K562 (cell line): ENCODE measurements at regions not wholly inside any gene's neighbourhood (a gene's known extent, or its start where the extent isn't known, plus 50 kb on each side); places are given as distances from the start of the nearest gene placed in this dataset.
A peak's percentile ranks its signal among the peaks of the same experiment; 100 is the strongest.

Experiments used
- CBFA2T2 ChIP-seq: fragments of 450-650 bp; conservative IDR thresholded peaks from 2 replicates; pipeline ENCODE4 v1.6.1; 2017; ENCODE audit warnings: mild to moderate bottlenecking
- CHD1 ChIP-seq: fragments of 200-600 bp; sonication (generic); IDR thresholded peaks from one replicate; pipeline ENCODE4 v1.6.1; 2012; ENCODE audit warnings: mild to moderate bottlenecking, moderate library complexity, low read length, inconsistent platforms
- MEIS2 ChIP-seq: fragments of 450-650 bp; IDR thresholded peaks from 2 replicates; pipeline ENCODE4 v1.6.1; 2014; ENCODE audit warnings: mild to moderate bottlenecking; ENCODE audit not compliant: partially characterized antibody
- NR2F6 ChIP-seq: fragments of 450-650 bp; formaldehyde crosslinking; IDR thresholded peaks from 2 replicates; pipeline ENCODE4 v1.4.0; 2020; ENCODE audit warnings: mild to moderate bottlenecking
- NRF1 ChIP-seq, 2 experiments: fragments of 450-650 bp; IDR thresholded peaks in 1 of 2; conservative IDR thresholded peaks in 1 of 2; 2 replicates each; pipeline ENCODE4 v1.6.1; 2014; ENCODE audit warnings: mild to moderate bottlenecking in 2 of 2
- RCOR1 ChIP-seq, 2 experiments: IDR thresholded peaks; 2 replicates each; pipeline ENCODE4 v1.6.1; 2012; ENCODE audit warnings: low read depth in 2 of 2, low read length in 2 of 2, borderline replicate concordance in 1 of 2, improper control_type of control experiment in 1 of 2
- TFAM ChIP-seq: fragments of 250-450 bp; sonication (Bioruptor Pico); conservative IDR thresholded peaks from 2 replicates; pipeline ENCODE4 v1.5.0; 2021; ENCODE audit warnings: mild to moderate bottlenecking, moderate library complexity
- ZKSCAN1 ChIP-seq: fragments of 150-350 bp; IDR thresholded peaks from 2 replicates; pipeline ENCODE4 v1.6.1; 2016; ENCODE audit warnings: low read depth, low read length
- ZNF3 ChIP-seq: fragments of 250-450 bp; sonication (Bioruptor Pico); IDR thresholded peaks from 2 replicates; pipeline ENCODE4 v1.5.0; 2021; ENCODE audit warnings: mild to moderate bottlenecking, moderate library complexity
- ZNF507 ChIP-seq: conservative IDR thresholded peaks from 2 replicates; pipeline ENCODE4 v1.6.1; 2017; ENCODE audit warnings: missing genetic modification characterization, missing compliant biosample characterization
- TF ChIP-seq, protein P1 (sequence below): sonication (generic); formaldehyde crosslinking; IDR thresholded peaks from 2 replicates; pipeline ENCODE4 v1.8.1; 2022; ENCODE audit warnings: missing genetic modification reagents
- TF ChIP-seq, protein P2 (sequence below): fragments of 450-650 bp; IDR thresholded peaks from 2 replicates; pipeline ENCODE4 v1.6.1; 2016
- TF ChIP-seq, protein P3 (sequence below): fragments of 250-450 bp; sonication (Bioruptor Pico); IDR thresholded peaks from 2 replicates; pipeline ENCODE4 v1.5.0; 2020; ENCODE audit warnings: mild to moderate bottlenecking
- TF ChIP-seq, protein P4 (sequence below), 2 experiments: IDR thresholded peaks in 1 of 2; conservative IDR thresholded peaks in 1 of 2; 2 replicates each; pipeline ENCODE4 v1.6.1; 2016; ENCODE audit warnings: low read depth in 2 of 2, mild to moderate bottlenecking in 1 of 2, missing compliant biosample characterization in 1 of 2, missing genetic modification characterization in 1 of 2, moderate library complexity in 1 of 2
- TF ChIP-seq, protein P5 (sequence below): fragments of 450-650 bp; IDR thresholded peaks from one replicate; pipeline ENCODE4 v1.6.1; 2018; ENCODE audit warnings: mild to moderate bottlenecking, moderate library complexity; ENCODE audit not compliant: partially characterized antibody
- TF ChIP-seq, protein P6 (sequence below): fragments of 250-450 bp; sonication (Bioruptor Pico); IDR thresholded peaks from 2 replicates; pipeline ENCODE4 v1.9.0; 2021; ENCODE audit warnings: mild to moderate bottlenecking, inconsistent platforms

DNA sequence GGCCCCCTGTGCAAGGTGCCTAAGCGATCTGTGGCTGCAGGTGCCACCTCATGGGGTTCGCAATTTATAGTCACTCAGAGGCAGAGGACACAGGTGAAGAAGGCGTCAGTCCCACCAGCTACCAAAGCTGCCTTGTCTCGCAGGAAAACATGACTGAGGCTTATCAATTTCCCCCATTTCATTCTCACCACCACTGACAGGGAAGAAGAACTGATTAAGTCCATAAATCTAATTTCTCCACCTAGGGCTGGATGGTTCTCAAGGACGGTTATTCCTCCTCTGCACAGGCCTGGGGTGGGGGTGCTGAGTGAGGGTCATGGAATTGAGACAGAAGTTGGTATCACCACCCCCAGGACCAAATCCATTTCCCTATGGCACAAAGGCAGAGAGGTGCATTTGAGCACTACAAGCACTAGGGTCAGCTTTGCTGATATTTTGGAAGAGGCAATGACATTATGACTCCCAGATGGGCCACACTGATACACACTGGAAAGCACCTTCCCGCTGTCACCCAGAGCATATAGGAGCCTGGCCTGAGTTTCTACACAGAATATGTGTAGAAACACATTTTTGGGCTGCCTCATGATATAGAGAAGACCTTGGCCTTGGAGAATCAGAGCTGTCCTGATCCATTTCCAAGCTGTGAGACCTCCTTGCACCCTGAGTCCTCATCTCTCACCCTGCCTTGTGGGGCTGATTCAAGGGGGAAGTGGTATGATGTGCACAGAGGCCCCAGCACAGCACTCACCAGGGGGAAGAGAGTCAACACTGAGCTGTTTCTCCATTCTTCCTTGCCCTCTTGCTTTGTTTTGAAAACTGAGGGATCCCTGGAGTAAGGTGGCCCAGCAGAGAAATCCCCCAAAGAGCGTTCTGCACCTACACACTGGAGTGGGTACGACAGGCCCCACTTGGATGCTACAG is 59.4 kb downstream of the PITPNM2 start (continued):
- TF ChIP-seq, protein P1, sequence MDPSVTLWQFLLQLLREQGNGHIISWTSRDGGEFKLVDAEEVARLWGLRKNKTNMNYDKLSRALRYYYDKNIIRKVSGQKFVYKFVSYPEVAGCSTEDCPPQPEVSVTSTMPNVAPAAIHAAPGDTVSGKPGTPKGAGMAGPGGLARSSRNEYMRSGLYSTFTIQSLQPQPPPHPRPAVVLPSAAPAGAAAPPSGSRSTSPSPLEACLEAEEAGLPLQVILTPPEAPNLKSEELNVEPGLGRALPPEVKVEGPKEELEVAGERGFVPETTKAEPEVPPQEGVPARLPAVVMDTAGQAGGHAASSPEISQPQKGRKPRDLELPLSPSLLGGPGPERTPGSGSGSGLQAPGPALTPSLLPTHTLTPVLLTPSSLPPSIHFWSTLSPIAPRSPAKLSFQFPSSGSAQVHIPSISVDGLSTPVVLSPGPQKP (CRISPR knock-in tag), result no peak
- TF ChIP-seq ZNF3 (CRISPR knock-in tag), result no peak
- TF ChIP-seq, protein P2, sequence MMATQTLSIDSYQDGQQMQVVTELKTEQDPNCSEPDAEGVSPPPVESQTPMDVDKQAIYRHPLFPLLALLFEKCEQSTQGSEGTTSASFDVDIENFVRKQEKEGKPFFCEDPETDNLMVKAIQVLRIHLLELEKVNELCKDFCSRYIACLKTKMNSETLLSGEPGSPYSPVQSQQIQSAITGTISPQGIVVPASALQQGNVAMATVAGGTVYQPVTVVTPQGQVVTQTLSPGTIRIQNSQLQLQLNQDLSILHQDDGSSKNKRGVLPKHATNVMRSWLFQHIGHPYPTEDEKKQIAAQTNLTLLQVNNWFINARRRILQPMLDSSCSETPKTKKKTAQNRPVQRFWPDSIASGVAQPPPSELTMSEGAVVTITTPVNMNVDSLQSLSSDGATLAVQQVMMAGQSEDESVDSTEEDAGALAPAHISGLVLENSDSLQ, result peak; percentile 48; the same call in 1 of the 2 replicates
- TF ChIP-seq TFAM (CRISPR knock-in tag), result no peak
- TF ChIP-seq, protein P3, sequence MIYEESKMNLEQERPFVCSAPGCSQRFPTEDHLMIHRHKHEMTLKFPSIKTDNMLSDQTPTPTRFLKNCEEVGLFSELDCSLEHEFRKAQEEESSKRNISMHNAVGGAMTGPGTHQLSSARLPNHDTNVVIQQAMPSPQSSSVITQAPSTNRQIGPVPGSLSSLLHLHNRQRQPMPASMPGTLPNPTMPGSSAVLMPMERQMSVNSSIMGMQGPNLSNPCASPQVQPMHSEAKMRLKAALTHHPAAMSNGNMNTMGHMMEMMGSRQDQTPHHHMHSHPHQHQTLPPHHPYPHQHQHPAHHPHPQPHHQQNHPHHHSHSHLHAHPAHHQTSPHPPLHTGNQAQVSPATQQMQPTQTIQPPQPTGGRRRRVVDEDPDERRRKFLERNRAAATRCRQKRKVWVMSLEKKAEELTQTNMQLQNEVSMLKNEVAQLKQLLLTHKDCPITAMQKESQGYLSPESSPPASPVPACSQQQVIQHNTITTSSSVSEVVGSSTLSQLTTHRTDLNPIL (CRISPR knock-in tag), result no peak
- peak; percentile 76 for TF ChIP-seq MEIS2
- TF ChIP-seq CHD1, result no peak
- TF ChIP-seq ZKSCAN1, result no peak
- TF ChIP-seq NR2F6 (CRISPR knock-in tag), result no peak
- no peak for TF ChIP-seq ZNF507
- TF ChIP-seq RCOR1 (IDR thresholded peaks at IDR 0.05; ENCODE audit: borderline replicate concordance in 1 of 2, low read depth in 2 of 2, low read length in 2 of 2), result 0 out of 4 replicates have a peak, but pooled peaks of 1 of the 2 experiments have one; percentile 21
- 0 out of 4 replicates have a peak, but pooled peaks of 1 of the 2 experiments have one; percentile 16 for TF ChIP-seq NRF1 (conservative IDR thresholded peaks at IDR 0.05 in 1 of 2, IDR thresholded peaks at IDR 0.05 in 1 of 2)
- TF ChIP-seq CBFA2T2, result peak; percentile 40
- TF ChIP-seq, protein P4, sequence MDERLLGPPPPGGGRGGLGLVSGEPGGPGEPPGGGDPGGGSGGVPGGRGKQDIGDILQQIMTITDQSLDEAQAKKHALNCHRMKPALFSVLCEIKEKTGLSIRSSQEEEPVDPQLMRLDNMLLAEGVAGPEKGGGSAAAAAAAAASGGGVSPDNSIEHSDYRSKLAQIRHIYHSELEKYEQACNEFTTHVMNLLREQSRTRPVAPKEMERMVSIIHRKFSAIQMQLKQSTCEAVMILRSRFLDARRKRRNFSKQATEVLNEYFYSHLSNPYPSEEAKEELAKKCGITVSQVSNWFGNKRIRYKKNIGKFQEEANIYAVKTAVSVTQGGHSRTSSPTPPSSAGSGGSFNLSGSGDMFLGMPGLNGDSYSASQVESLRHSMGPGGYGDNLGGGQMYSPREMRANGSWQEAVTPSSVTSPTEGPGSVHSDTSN (CRISPR knock-in tag; IDR thresholded peaks at IDR 0.05; ENCODE audit: low read depth), result no peak
- TF ChIP-seq, protein P4 (tag; conservative IDR thresholded peaks at IDR 0.05; ENCODE audit: low read depth), result 0 out of 2 replicates have a peak, but pooled peaks have one; percentile 27
- TF ChIP-seq, protein P5, sequence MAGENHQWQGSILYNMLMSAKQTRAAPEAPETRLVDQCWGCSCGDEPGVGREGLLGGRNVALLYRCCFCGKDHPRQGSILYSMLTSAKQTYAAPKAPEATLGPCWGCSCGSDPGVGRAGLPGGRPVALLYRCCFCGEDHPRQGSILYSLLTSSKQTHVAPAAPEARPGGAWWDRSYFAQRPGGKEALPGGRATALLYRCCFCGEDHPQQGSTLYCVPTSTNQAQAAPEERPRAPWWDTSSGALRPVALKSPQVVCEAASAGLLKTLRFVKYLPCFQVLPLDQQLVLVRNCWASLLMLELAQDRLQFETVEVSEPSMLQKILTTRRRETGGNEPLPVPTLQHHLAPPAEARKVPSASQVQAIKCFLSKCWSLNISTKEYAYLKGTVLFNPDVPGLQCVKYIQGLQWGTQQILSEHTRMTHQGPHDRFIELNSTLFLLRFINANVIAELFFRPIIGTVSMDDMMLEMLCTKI, result no peak
- TF ChIP-seq, protein P6, sequence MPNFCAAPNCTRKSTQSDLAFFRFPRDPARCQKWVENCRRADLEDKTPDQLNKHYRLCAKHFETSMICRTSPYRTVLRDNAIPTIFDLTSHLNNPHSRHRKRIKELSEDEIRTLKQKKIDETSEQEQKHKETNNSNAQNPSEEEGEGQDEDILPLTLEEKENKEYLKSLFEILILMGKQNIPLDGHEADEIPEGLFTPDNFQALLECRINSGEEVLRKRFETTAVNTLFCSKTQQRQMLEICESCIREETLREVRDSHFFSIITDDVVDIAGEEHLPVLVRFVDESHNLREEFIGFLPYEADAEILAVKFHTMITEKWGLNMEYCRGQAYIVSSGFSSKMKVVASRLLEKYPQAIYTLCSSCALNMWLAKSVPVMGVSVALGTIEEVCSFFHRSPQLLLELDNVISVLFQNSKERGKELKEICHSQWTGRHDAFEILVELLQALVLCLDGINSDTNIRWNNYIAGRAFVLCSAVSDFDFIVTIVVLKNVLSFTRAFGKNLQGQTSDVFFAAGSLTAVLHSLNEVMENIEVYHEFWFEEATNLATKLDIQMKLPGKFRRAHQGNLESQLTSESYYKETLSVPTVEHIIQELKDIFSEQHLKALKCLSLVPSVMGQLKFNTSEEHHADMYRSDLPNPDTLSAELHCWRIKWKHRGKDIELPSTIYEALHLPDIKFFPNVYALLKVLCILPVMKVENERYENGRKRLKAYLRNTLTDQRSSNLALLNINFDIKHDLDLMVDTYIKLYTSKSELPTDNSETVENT (CRISPR knock-in tag), result no peak
